Common myeloid progenitor, CD34-positive (primary cell): ENCODE measurements at regions not wholly inside any gene's neighbourhood (a gene's known extent, or its start where the extent isn't known, plus 50 kb on each side); places are given as distances from the start of the nearest gene placed in this dataset.

Experiments
- CTCF ChIA-PET: fragments of 350-600 bp; sonication (Branson Sonifier 250); formaldehyde crosslinking; loops from one replicate; lab custom pipeline; 2021; ENCODE audit warnings: antibody characterized with exemption; lab: Charles Lee
- POLR2A ChIA-PET: fragments of 350-600 bp; sonication (Branson Sonifier 250); formaldehyde crosslinking; loops from one replicate; lab custom pipeline; 2021; ENCODE audit warnings: antibody characterized with exemption; lab: Charles Lee
- DNase-seq, 3 donors: peaks; one replicate each; pipeline versions ENCODE4 v3.0.0 to v3.0.0-alpha.2; 2013
- H3K27ac ChIP-seq, 2 experiments: 1 replicate in 1 of 2; 2 replicates in 1 of 2; pipeline ENCODE4 v1.7.0; 2013; ENCODE audit warnings: inconsistent platforms in 2 of 2, low read length in 2 of 2, mild to moderate bottlenecking in 2 of 2, low read depth in 1 of 2, moderate library complexity in 1 of 2; ENCODE audit not compliant: severe bottlenecking in 2 of 2, insufficient read depth in 1 of 2, poor library complexity in 1 of 2
- H3K27me3 ChIP-seq, 5 experiments: replicated peaks in 2 of 5; 1 replicate in 3 of 5; 2 replicates in 2 of 5; pipeline versions ENCODE4 v1.6.1 to v1.7.0; 2013; ENCODE audit warnings: low read length in 4 of 5, mild to moderate bottlenecking in 2 of 5, moderate library complexity in 2 of 5, inconsistent platforms in 1 of 5; ENCODE audit not compliant: insufficient read depth in 5 of 5, control insufficient read depth in 4 of 5
- H3K36me3 ChIP-seq, 4 experiments: 1 replicate in 2 of 4; 2 replicates in 2 of 4; pipeline versions ENCODE4 v1.6.1 to v1.7.0; 2013; ENCODE audit warnings: low read length in 3 of 4, control low read depth in 1 of 4, mild to moderate bottlenecking in 1 of 4; ENCODE audit not compliant: control insufficient read depth in 4 of 4, insufficient read depth in 4 of 4
- H3K4me1 ChIP-seq, 4 experiments: 1 replicate in 3 of 4; 2 replicates in 1 of 4; pipeline versions ENCODE4 v1.6.1 to v1.7.1; 2013; ENCODE audit warnings: low read length in 3 of 4, mild to moderate bottlenecking in 3 of 4, control low read depth in 1 of 4, inconsistent platforms in 1 of 4, moderate library complexity in 1 of 4; ENCODE audit not compliant: control insufficient read depth in 4 of 4, insufficient read depth in 4 of 4; ENCODE audit errors: control extremely low read depth in 1 of 4
- H3K4me3 ChIP-seq, 7 experiments: 1 replicate in 4 of 7; 2 replicates in 3 of 7; pipeline versions ENCODE4 v1.5.1 to v1.7.0; 2013; ENCODE audit warnings: mild to moderate bottlenecking in 7 of 7, low read length in 6 of 7, moderate library complexity in 6 of 7, inconsistent platforms in 2 of 7, low read depth in 2 of 7, control low read depth in 1 of 7; ENCODE audit not compliant: insufficient read depth in 4 of 7, control insufficient read depth in 1 of 7; ENCODE audit errors: extremely low read depth in 1 of 7
- H3K9me3 ChIP-seq, 5 experiments: 1 replicate in 4 of 5; 2 replicates in 1 of 5; pipeline versions ENCODE4 v1.6.1 to v1.7.1; 2013; ENCODE audit warnings: low read length in 4 of 5, mild to moderate bottlenecking in 2 of 5, inconsistent platforms in 1 of 5, low read depth in 1 of 5, moderate library complexity in 1 of 5; ENCODE audit not compliant: control insufficient read depth in 4 of 5, insufficient read depth in 2 of 5; ENCODE audit errors: control extremely low read depth in 1 of 5
- whole genome bisulfite sequencing: methylation state at CpG from one replicate; pipeline ENCODE4 v1.1.5; 2013; ENCODE audit not compliant: insufficient coverage; 5-methylcytosine and 5-hydroxymethylcytosine counted together

- DNase-seq = peak in 2 of 3 donors; percentile 58
- Histone ChIP-seq H3K27ac (no peak overlapping the region), H3K4me1 (peaks cover 0 to 27% (median 11%) of the 10 kb centered on the region in 4 experiments), H3K4me3 (peak overlapping the region in 1 of 7 experiments; percentile 18), H3K9me3 (no peaks in the 10 kb centered on the region), H3K36me3 (no peaks in the 10 kb centered on the region), H3K27me3 (no peaks in the 10 kb centered on the region)
- CTCF ChIA-PET = interaction anchor here (0.5 to 1.0 kb wide), 4 partner anchors 12 to 59 kb away, joined by 3 to 4 read pairs (median 3); no protein-coding TSS in a partner anchor
- 60% methylated on average over 3 of the region's 4 CpGs for WGBS
- POLR2A ChIA-PET = no interaction called here
Measured at GRCh38 chr20:6888736-6889395, 121.4 kb downstream of the BMP2 start.

GRCh38 chr20:6892724-6893123 is 125.2 kb downstream of the BMP2 start:
- H3K4me1 ChIP-seq = peaks cover 0 to 17% (median 5%) of the 10 kb centered on the region in 4 experiments
- POLR2A ChIA-PET = interaction anchor here (0.6 kb wide), 1 partner anchor 1189 kb away, joined by 3 read pairs; no protein-coding TSS in a partner anchor
- no peak for DNase-seq

GRCh38 chr20:6898928-6899327 is 131.4 kb downstream of the BMP2 start:
- Histone ChIP-seq H3K9me3 (no peaks in the 10 kb centered on the region), H3K4me1 (no peaks in the 10 kb centered on the region), H3K36me3 (no peaks in the 10 kb centered on the region), H3K4me3 (no peak overlapping the region), H3K27ac (no peak overlapping the region), H3K27me3 (peaks cover 0 to 2% (median 0%) of the 10 kb centered on the region in 5 experiments)
- ChIA-PET POLR2A (no interaction called here), CTCF (no interaction called here)
- DNase-seq = no peak
- WGBS = 100% methylated on average over 3 of the region's 3 CpGs

More at GRCh38 chr20:6892724-6893123, 125.2 kb downstream of the BMP2 start:
- no peak overlapping the region for H3K4me3 ChIP-seq
- CTCF ChIA-PET = no interaction called here
- H3K36me3 ChIP-seq = no peaks in the 10 kb centered on the region
- H3K27ac ChIP-seq = no peak overlapping the region
- no peaks in the 10 kb centered on the region for H3K9me3 ChIP-seq
- H3K27me3 ChIP-seq = peaks cover 0 to 2% (median 0%) of the 10 kb centered on the region in 5 experiments
- no CpG with 5 or more reads among the region's 1 CpG for WGBS

GRCh38 chr20:6906871-6907270 is 139.4 kb downstream of the BMP2 start:
- H3K4me3 ChIP-seq = no peak overlapping the region
- ChIA-PET CTCF (no interaction called here), POLR2A (no interaction called here)
- 100% methylated on average over 2 of the region's 2 CpGs for WGBS
- peaks cover 0 to 2% (median 0%) of the 10 kb centered on the region in 5 experiments for H3K27me3 ChIP-seq
- no peaks in the 10 kb centered on the region for H3K4me1 ChIP-seq
- no peaks in the 10 kb centered on the region for H3K9me3 ChIP-seq
- no peaks in the 10 kb centered on the region for H3K36me3 ChIP-seq
- DNase-seq = no peak
- H3K27ac ChIP-seq = no peak overlapping the region

- Histone ChIP-seq H3K4me3 (no peak overlapping the region), H3K27me3 (peaks cover 0 to 2% (median 0%) of the 10 kb centered on the region in 5 experiments), H3K4me1 (peaks cover 0 to 3% (median 0%) of the 10 kb centered on the region in 4 experiments), H3K27ac (no peak overlapping the region), H3K36me3 (no peaks in the 10 kb centered on the region), H3K9me3 (no peaks in the 10 kb centered on the region)
- WGBS = 100% methylated on average over 1 of the region's 2 CpGs
- CTCF ChIA-PET = no interaction called here
- DNase-seq = no peak
- POLR2A ChIA-PET = no interaction called here
Measured at GRCh38 chr20:6908673-6909072, 141.2 kb downstream of the BMP2 start.

- WGBS = no CpG with 5 or more reads among the region's 3 CpGs
- peaks cover 0 to 2% (median 0%) of the 10 kb centered on the region in 5 experiments for H3K27me3 ChIP-seq
- no peak overlapping the region for H3K27ac ChIP-seq
- CTCF ChIA-PET = no interaction called here
- DNase-seq = no peak
- POLR2A ChIA-PET = no interaction called here
- no peaks in the 10 kb centered on the region for H3K9me3 ChIP-seq
- H3K4me1 ChIP-seq = peaks cover 0 to 3% (median 0%) of the 10 kb centered on the region in 4 experiments
- no peaks in the 10 kb centered on the region for H3K36me3 ChIP-seq
- H3K4me3 ChIP-seq = no peak overlapping the region
Measured at GRCh38 chr20:6909608-6910007, 142.1 kb downstream of the BMP2 start.

GRCh38 chr20:6914986-6915385 is 147.5 kb downstream of the BMP2 start:
- POLR2A ChIA-PET = no interaction called here
- no peak overlapping the region for H3K27ac ChIP-seq
- no peak overlapping the region for H3K4me3 ChIP-seq
- no peaks in the 10 kb centered on the region for H3K9me3 ChIP-seq
- no peaks in the 10 kb centered on the region for H3K36me3 ChIP-seq
- no peaks in the 10 kb centered on the region for H3K27me3 ChIP-seq
- 82% methylated on average over 2 of the region's 4 CpGs for WGBS
- DNase-seq = no peak
- CTCF ChIA-PET = interaction anchor here (0.8 kb wide), 1 partner anchor 87 kb away, joined by 3 read pairs; no protein-coding TSS in a partner anchor
- H3K4me1 ChIP-seq = peaks cover 0 to 3% (median 0%) of the 10 kb centered on the region in 4 experiments
